ENCODE measurements at regions not wholly inside any gene's neighbourhood (a gene's known extent, or its start where the extent isn't known, plus 50 kb on each side); places are given as distances from the start of the nearest gene placed in this dataset.

DNA sequence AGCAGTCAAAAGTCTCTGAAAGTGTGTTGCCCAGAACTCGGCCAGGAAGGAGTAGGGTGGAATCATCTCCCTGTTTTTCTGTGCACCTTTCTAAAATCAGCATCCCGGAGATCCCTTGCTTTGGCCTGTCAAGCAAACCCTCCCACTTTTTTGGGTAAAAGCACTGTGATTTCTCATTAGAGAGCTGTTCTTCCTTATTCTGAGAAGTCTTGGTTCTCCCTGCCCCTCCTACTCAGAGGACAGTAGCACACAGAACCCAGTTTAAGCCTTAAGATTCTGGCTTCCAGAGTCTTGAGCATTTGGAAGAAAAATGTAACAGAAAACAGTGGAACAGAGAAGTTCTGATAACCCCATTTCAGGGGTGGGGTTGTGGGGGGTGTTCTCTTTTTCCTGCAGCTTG lies 52.6 kb upstream of the KATNAL1 start (continued):
- TF ChIP-seq, protein P1, sequence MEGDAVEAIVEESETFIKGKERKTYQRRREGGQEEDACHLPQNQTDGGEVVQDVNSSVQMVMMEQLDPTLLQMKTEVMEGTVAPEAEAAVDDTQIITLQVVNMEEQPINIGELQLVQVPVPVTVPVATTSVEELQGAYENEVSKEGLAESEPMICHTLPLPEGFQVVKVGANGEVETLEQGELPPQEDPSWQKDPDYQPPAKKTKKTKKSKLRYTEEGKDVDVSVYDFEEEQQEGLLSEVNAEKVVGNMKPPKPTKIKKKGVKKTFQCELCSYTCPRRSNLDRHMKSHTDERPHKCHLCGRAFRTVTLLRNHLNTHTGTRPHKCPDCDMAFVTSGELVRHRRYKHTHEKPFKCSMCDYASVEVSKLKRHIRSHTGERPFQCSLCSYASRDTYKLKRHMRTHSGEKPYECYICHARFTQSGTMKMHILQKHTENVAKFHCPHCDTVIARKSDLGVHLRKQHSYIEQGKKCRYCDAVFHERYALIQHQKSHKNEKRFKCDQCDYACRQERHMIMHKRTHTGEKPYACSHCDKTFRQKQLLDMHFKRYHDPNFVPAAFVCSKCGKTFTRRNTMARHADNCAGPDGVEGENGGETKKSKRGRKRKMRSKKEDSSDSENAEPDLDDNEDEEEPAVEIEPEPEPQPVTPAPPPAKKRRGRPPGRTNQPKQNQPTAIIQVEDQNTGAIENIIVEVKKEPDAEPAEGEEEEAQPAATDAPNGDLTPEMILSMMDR (IDR thresholded peaks at IDR 0.05; ENCODE audit: control extremely low read depth in 1 of 3, insufficient read depth in 1 of 3, low read depth in 1 of 3, low read length in 3 of 3) = no peak
- TF ChIP-seq, protein P2, sequence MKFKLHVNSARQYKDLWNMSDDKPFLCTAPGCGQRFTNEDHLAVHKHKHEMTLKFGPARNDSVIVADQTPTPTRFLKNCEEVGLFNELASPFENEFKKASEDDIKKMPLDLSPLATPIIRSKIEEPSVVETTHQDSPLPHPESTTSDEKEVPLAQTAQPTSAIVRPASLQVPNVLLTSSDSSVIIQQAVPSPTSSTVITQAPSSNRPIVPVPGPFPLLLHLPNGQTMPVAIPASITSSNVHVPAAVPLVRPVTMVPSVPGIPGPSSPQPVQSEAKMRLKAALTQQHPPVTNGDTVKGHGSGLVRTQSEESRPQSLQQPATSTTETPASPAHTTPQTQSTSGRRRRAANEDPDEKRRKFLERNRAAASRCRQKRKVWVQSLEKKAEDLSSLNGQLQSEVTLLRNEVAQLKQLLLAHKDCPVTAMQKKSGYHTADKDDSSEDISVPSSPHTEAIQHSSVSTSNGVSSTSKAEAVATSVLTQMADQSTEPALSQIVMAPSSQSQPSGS (IDR thresholded peaks at IDR 0.05; ENCODE audit: low read length) = no peak
- no peak for TF ChIP-seq TBP (IDR thresholded peaks at IDR 0.05; ENCODE audit: low read depth, low read length)
- no peak for TF ChIP-seq FOSL1 (IDR thresholded peaks at IDR 0.05; ENCODE audit: insufficient read depth, low read depth, low read length)

Data from H1 (cell line).